ENCODE measurements at regions not wholly inside any gene's neighbourhood (a gene's known extent, or its start where the extent isn't known, plus 50 kb on each side); places are given as distances from the start of the nearest gene placed in this dataset.

DNA sequence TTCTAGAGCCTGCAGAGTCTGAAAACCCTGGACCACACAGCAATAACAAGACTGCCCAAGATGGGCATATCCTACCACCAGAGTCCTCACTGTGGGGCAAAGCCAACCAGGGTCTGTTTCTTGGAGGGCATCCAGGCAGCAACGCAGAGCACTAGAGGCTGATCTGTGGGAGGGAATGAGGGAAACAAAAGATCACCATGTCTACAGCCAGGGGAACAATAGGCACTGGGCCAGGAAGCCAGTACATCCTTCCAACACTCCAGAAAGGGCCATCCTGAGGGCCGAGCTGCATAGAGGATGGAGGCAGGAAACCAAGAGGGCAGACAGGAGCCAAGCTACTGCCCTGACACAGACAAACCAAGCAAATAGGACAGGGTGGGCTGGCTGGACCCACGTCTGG lies 416.1 kb upstream of the IRX4 start:
- Histone ChIP-seq H3K9me2 (ENCODE audit: insufficient read depth) (no peaks in the 10 kb centered on the region), H4K20me1 (replicated peaks; ENCODE audit: insufficient read depth) (no peaks in the 10 kb centered on the region), H3F3A (replicated peaks; ENCODE audit: low read depth) (no peaks in the 10 kb centered on the region), H3K27me3 (ENCODE audit: insufficient read depth) (no peaks in the 10 kb centered on the region), H2AFZ (no peak overlapping the region), H3K4me2 (no peak overlapping the region), H3K4me1 (ENCODE audit: insufficient read depth) (peaks cover 7% of the 10 kb centered on the region; the same call in 1 of the 2 replicates), H3K79me2 (replicated peaks; ENCODE audit: insufficient read depth) (no peaks in the 10 kb centered on the region), H3K4me3 (no peak overlapping the region), H3K27ac (ENCODE audit: low read depth) (no peak overlapping the region), H3K36me3 (ENCODE audit: insufficient read depth) (no peaks in the 10 kb centered on the region)
- no peak; the same call in 2 of the 3 replicates for ATAC-seq
- peaks cover 8% of the 10 kb centered on the region for H3K27me3 Mint-ChIP-seq (ENCODE audit: insufficient read depth, low read depth, poor library complexity)
- H3K9me3 Mint-ChIP-seq: no peaks in the 10 kb centered on the region
- no peak for DNase-seq (ENCODE audit: low spot score)
- TF ChIP-seq NANOG (IDR thresholded peaks at IDR 0.05; ENCODE audit: borderline replicate concordance) (no peak), POLR2AphosphoS5 (IDR thresholded peaks at IDR 0.05; ENCODE audit: low read depth) (no peak), EZH2 (IDR thresholded peaks at IDR 0.05; ENCODE audit: low read depth, unreplicated experiment) (no peak), CREB1 (CRISPR knock-in tag; IDR thresholded peaks at IDR 0.05; ENCODE audit: low read depth) (no peak)
- TF ChIP-seq, protein P1, sequence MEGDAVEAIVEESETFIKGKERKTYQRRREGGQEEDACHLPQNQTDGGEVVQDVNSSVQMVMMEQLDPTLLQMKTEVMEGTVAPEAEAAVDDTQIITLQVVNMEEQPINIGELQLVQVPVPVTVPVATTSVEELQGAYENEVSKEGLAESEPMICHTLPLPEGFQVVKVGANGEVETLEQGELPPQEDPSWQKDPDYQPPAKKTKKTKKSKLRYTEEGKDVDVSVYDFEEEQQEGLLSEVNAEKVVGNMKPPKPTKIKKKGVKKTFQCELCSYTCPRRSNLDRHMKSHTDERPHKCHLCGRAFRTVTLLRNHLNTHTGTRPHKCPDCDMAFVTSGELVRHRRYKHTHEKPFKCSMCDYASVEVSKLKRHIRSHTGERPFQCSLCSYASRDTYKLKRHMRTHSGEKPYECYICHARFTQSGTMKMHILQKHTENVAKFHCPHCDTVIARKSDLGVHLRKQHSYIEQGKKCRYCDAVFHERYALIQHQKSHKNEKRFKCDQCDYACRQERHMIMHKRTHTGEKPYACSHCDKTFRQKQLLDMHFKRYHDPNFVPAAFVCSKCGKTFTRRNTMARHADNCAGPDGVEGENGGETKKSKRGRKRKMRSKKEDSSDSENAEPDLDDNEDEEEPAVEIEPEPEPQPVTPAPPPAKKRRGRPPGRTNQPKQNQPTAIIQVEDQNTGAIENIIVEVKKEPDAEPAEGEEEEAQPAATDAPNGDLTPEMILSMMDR (conservative IDR thresholded peaks at IDR 0.05; ENCODE audit: low read depth in 2 of 2): no peak
- no peak overlapping the region for H3K27ac Mint-ChIP-seq
- no peak overlapping the region for H3K4me3 Mint-ChIP-seq
- no peaks in the 10 kb centered on the region for H3K36me3 Mint-ChIP-seq (ENCODE audit: low read depth)
- H3K4me1 Mint-ChIP-seq: peaks cover 52% of the 10 kb centered on the region

DNA sequence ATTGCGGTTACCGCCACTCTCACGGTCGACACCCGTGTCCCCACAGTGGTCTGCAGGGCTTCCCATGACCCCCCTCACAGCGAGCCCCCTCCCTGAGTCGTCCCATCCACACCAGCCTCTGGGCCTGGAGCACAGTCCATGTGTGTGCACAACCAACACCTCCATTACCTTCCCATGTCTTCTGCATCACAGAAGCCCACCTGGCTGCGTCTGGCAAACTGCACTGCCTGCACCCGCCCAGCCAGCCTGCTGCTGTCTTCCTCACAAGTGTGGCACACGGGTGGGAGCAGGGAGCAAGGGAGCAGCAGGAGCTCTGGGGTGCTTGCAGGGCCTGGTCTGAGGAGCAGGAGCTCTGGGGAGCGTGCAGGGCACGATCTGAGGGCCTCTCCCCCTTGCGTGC lies 415.3 kb upstream of the IRX4 start:
- ATAC-seq (no peak), DNase-seq (ENCODE audit: low spot score) (no peak)
- H3K36me3 Mint-ChIP-seq (ENCODE audit: low read depth): peaks cover 3% of the 10 kb centered on the region; the same call in 1 of the 3 replicates
- H3K9me3 Mint-ChIP-seq: peaks cover 3% of the 10 kb centered on the region; the same call in 2 of the 3 replicates
- no peaks in the 10 kb centered on the region for H4K20me1 ChIP-seq (replicated peaks; ENCODE audit: insufficient read depth)
- H3K4me2 ChIP-seq: no peak overlapping the region
- H2AFZ ChIP-seq: no peak overlapping the region
- no peaks in the 10 kb centered on the region for H3K79me2 ChIP-seq (replicated peaks; ENCODE audit: insufficient read depth)
- no peaks in the 10 kb centered on the region for H3K9me2 ChIP-seq (ENCODE audit: insufficient read depth)
- TF ChIP-seq EZH2phosphoT487 (IDR thresholded peaks at IDR 0.05; ENCODE audit: unreplicated experiment): no peak
- no peak overlapping the region for H3K27ac Mint-ChIP-seq
- no peak overlapping the region for H3K4me3 Mint-ChIP-seq
- no peaks in the 10 kb centered on the region for H3F3A ChIP-seq (replicated peaks; ENCODE audit: low read depth)
- H3K4me1 ChIP-seq (ENCODE audit: insufficient read depth): peaks cover 7% of the 10 kb centered on the region; the same call in 1 of the 2 replicates
- H3K4me3 ChIP-seq: no peak overlapping the region
- H3K27me3 ChIP-seq (ENCODE audit: insufficient read depth): no peaks in the 10 kb centered on the region
- peaks cover 8% of the 10 kb centered on the region for H3K27me3 Mint-ChIP-seq (ENCODE audit: insufficient read depth, low read depth, poor library complexity)
- no peaks in the 10 kb centered on the region for H3K36me3 ChIP-seq (ENCODE audit: insufficient read depth)
- peaks cover 45% of the 10 kb centered on the region for H3K4me1 Mint-ChIP-seq
- H3K27ac ChIP-seq (ENCODE audit: low read depth): no peak overlapping the region

DNA sequence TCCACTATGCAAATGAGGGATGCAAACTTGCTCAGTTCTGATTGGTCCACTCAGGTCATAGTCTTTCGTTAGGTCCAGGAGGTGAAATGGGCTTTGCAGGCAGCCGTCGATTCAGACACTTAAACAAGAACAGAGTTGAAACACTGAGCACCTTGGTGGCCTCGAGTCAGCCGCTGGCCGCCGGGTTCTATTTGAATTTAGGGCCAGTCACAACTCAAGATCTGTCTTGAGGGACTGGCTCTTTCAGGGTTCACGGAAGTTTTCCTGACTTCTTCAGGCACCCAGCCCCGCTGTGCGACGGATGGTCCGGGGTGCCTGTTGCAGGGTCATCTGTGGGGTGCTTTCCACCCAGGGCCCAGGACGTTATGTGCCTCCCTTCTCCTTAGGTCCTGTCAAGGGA lies 412.8 kb upstream of the IRX4 start:
- Histone ChIP-seq H3K27me3 (ENCODE audit: insufficient read depth) (no peaks in the 10 kb centered on the region), H3K4me2 (no peak overlapping the region), H3K9me2 (ENCODE audit: insufficient read depth) (no peaks in the 10 kb centered on the region), H3F3A (replicated peaks; ENCODE audit: low read depth) (no peaks in the 10 kb centered on the region), H3K4me1 (ENCODE audit: insufficient read depth) (peaks cover 7% of the 10 kb centered on the region; the same call in 1 of the 2 replicates), H3K79me2 (replicated peaks; ENCODE audit: insufficient read depth) (no peaks in the 10 kb centered on the region), H3K36me3 (ENCODE audit: insufficient read depth) (no peaks in the 10 kb centered on the region), H4K20me1 (replicated peaks; ENCODE audit: insufficient read depth) (no peaks in the 10 kb centered on the region), H2AFZ (no peak overlapping the region), H3K27ac (ENCODE audit: low read depth) (no peak overlapping the region), H3K4me3 (no peak overlapping the region)
- H3K27me3 Mint-ChIP-seq (ENCODE audit: insufficient read depth, low read depth, poor library complexity): peaks cover 7% of the 10 kb centered on the region
- ATAC-seq (no peak), DNase-seq (ENCODE audit: low spot score) (no peak)
- H3K4me1 Mint-ChIP-seq: peaks cover 32% of the 10 kb centered on the region
- peaks cover 3% of the 10 kb centered on the region; the same call in 2 of the 3 replicates for H3K9me3 Mint-ChIP-seq
- no peak overlapping the region for H3K4me3 Mint-ChIP-seq
- peaks cover 3% of the 10 kb centered on the region; the same call in 1 of the 3 replicates for H3K36me3 Mint-ChIP-seq (ENCODE audit: low read depth)
- H3K27ac Mint-ChIP-seq: no peak overlapping the region
- TF ChIP-seq NANOG (IDR thresholded peaks at IDR 0.05; ENCODE audit: borderline replicate concordance) (no peak), ZNF331 (CRISPR knock-in tag; IDR thresholded peaks at IDR 0.05; ENCODE audit: low read depth) (no peak), ZNF114 (CRISPR knock-in tag; IDR thresholded peaks at IDR 0.05) (no peak), POLR2AphosphoS5 (IDR thresholded peaks at IDR 0.05; ENCODE audit: low read depth) (no peak)
- TF ChIP-seq, protein P2, sequence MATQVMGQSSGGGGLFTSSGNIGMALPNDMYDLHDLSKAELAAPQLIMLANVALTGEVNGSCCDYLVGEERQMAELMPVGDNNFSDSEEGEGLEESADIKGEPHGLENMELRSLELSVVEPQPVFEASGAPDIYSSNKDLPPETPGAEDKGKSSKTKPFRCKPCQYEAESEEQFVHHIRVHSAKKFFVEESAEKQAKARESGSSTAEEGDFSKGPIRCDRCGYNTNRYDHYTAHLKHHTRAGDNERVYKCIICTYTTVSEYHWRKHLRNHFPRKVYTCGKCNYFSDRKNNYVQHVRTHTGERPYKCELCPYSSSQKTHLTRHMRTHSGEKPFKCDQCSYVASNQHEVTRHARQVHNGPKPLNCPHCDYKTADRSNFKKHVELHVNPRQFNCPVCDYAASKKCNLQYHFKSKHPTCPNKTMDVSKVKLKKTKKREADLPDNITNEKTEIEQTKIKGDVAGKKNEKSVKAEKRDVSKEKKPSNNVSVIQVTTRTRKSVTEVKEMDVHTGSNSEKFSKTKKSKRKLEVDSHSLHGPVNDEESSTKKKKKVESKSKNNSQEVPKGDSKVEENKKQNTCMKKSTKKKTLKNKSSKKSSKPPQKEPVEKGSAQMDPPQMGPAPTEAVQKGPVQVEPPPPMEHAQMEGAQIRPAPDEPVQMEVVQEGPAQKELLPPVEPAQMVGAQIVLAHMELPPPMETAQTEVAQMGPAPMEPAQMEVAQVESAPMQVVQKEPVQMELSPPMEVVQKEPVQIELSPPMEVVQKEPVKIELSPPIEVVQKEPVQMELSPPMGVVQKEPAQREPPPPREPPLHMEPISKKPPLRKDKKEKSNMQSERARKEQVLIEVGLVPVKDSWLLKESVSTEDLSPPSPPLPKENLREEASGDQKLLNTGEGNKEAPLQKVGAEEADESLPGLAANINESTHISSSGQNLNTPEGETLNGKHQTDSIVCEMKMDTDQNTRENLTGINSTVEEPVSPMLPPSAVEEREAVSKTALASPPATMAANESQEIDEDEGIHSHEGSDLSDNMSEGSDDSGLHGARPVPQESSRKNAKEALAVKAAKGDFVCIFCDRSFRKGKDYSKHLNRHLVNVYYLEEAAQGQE (IDR thresholded peaks at IDR 0.05; ENCODE audit: unreplicated experiment): no peak

Measured in GM23338 (cell line).